GM18909 (cell line): ENCODE measurements at regions not wholly inside any gene's neighbourhood (a gene's known extent, or its start where the extent isn't known, plus 50 kb on each side); places are given as distances from the start of the nearest gene placed in this dataset.
"Not testable (repeated sequence)": the region's sequence is repeated elsewhere in the genome, so short reads cannot be mapped to it uniquely, and the experiment has no call there.

Experiments used
- ATAC-seq: cut with Tn5 transposase; IDR thresholded peaks from one replicate; pipeline ENCODE4 v1.9.1; 2021; ENCODE audit warnings: mild to moderate bottlenecking; ENCODE audit not compliant: unreplicated experiment, poor library complexity

DNA sequence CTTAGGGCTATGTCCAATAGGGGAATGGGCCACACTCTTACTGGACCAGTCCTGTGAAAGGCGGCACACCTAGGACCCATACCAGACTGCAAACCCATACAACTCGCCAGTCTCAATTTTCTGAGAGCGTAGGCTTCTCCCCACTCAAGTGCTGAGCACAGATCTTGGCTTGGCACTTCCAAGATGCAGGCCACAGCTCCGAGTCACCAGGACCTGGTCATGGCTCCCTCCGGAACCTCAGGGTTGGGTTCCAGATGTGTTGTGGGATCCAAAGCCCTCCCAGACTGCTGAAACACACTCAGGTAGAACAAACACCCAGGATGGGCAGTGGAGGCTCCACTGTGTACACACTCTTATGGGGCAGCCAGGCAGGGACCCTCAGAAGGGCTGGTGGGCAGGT lies 103.3 kb downstream of the TMEM144 start:
- ATAC-seq = no peak

DNA sequence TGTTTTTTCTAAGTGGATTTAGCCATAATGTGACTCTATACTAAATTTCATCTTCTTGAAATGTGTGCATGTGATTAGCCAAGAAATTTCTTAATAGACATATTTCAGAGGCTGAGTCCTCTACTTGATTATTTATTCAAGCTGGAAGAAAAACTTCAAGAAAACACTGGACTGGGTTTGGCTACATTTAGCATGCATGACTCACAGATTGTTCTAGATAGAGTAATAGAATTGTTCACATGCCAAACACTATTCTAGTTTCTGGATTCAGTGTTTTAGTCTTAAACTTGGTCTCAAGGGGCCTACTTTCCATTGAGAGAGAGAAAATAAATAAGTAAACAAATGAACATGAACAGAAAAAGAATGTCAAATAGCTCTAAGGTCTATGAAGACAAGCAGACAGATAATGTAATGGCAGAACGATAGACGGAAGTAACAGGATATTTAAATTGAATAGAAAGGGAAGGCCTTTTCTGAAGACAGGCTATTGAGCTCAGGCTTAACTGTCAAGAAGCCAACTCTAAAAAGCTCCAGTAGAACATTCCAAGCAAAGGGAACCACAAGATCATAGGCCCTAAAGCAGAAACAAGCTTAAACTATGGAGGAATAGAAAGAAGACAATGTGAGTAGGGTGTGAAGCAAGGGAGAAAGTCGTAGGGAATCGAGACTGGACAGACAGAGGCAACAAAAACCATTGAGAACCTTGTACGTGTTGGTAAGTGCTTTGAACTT lies 104.6 kb downstream of the TMEM144 start:
- ATAC-seq = no peak

DNA sequence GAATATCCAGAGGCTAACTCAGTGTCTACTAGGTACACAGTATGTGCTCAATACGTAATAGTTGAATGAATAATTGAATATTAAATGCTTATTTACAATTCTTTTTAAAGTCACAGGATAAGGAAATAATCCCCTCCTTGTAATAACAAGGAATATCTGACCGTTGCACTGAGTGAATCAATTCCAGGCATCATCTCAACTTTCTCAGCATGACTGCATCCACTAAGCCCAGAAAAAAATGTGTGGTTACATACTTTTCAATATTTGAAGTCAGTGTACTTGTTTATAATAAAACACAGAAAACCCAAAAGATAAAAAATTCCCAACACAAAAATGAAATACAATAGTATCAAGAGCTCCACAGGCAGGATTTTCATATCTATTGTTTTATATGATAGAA lies 105.4 kb downstream of the TMEM144 start:
- no peak for ATAC-seq

DNA sequence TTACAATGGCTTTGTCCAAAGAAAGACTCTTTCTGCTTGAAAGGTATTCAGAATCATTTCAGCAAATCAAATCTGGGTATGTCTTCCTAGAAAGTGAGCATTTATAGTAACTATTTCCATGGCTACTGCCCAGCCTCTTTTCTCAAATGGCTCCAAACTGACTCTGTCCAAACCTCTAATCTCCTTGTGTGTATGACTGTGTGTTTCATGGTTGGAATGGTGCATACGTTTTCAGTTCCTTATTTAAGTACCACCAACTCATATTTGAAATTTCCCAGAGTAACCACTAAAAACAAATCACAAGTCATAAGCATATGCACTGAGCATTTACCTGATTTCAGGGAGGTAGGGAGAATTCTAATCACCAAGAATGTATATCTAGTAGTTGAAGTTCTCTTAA lies 106.0 kb downstream of the TMEM144 start:
- peak; percentile 66 for ATAC-seq

DNA sequence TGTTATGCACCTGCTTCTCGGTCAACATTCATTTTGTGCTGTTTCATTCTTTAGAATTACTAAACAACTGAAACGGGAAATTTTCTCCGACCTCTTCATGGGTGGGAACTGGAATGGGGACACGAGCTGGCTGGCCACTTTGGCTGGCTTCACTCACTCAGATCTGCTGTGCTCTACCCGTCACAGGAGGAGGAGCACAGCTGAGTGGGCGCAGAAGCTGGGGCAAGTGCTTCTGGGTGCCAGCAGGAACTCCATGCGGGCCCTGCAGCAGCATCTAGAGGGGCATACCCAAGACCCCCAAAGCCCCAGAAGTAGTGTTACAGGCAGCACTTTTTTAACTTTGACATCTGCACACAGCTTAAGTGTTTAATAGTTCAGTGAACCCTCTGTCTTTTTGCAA lies 109.6 kb downstream of the TMEM144 start:
- no peak for ATAC-seq

DNA sequence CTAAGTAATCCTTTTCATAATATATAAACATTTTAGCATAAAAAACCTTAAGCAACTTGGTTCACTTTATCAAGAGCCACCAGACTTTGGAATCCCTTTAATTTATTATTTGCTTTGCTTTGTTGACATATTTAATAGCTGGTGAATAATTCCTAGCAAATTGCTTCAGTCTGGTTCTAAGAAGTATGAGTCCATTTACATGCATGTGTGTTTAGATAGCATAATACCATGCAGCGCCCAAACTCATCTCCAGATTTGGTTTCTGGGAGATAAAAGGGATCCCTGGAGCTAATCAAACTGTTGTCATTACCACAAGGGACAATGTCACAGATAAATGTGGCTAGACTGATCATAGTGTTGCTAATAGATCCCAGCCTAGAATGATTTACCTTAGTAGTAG lies 111.8 kb downstream of the TMEM144 start:
- ATAC-seq = no peak

DNA sequence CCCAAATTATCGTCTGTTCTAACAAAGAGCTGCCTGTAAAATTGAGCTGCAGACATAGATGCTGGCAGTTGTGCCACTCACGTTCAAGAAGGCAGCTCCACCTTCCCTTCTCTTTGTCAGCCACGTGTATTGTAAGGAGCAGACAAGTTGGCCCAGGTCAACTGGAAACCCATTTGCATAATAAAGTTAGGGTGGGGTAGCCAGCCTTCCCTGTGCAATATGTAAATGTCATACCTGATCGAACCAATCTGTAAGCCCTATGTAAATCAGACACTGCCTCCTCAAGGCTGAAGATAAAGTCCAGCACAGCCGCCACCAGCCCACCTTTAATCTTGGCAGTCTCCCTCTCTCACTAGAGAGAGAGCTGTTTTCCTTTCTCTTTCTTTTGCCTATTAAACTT lies 117.2 kb downstream of the TMEM144 start:
- no peak for ATAC-seq

DNA sequence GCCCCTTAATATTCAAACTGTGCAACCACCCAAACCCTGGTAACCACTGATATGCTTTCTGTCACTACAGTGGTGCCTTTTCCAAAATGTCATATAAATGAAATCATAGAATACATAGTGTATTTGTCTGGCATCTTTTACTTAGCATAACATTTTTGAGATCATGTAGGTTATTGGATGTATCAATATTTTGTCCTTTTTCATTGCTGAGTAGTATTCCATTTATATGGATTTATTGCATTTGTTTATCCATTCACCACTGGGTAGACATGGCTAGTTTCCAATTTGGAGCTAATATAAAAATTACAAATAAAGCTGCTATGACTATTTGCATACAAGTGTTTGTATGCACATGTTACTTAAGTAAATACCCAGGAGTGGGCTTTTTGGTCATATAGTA lies 121.6 kb downstream of the TMEM144 start:
- no peak for ATAC-seq

DNA sequence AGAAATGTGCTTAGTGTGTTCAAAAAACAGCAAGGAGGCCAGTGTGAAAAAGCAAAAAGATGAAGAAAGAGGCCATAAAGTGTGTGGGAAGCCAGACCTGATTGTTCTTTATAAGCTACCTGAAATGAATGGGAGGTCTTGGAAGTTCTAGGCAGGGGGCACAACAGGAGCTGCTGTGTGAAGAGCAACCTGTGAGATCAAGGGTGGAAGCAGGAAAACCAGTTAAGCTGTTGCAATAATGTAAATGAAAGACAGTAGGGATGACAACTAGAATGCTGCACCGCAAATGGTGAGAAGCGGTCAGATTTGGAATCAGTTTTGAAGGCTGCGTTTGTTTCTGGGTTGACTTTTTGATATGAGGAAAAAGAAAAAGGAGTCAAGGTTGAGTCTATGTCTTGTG lies 123.5 kb downstream of the TMEM144 start:
- ATAC-seq = no peak

DNA sequence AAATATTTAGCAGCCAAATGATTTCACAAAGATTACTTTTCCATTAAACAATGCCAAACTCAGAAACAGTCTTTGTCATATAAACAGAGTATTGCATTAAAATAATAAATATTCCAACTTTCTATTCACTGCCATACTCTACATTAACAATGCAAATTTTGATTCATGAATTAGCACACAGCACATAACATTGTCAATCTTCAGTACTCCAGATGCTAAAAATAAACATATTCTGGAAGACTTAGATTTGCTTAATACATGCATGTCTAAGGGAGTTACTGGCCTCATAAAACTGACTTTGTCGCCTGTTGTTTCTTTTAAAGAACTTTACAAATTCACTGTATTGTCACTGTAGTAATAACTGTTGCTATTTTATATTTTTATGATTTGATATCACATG lies 131.6 kb downstream of the TMEM144 start:
- ATAC-seq = no peak

DNA sequence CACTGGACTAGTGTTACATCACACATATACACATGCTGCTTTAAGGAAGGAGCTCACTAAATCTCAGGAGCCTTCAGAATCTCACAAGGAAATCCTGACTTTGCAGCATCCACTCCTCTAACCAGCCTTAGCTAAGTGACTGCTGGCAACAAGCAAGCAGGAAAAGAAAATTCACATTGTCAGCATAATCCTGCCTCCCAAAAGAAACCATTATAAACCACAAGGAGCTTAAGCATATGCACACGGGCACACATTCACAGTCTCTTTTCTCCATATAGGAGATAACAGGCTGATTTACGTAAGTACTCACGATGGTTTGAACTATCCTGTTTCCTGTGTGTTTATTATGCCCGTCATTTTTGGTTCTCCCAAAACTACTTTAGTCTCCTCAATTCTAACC lies 136.3 kb downstream of the TMEM144 start:
- no peak for ATAC-seq

DNA sequence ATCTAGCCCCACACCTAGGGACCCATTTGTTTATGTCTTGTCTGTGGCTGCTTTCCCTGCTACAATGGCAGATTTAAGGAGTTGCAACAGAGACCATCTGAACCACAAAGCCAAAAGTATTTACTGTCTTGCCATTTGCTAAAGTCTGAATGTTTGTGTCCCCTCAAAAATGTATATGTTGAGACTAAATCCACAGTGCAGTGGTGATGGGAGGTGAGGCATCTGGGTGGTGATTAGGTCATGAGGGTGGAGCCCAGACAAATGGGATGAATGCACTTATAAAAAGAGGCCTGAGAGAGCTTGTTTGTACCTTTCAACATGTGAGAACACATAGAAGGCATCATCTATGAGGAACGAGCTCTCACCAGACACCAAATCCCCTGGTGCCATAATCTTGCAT lies 137.3 kb downstream of the TMEM144 start:
- no peak for ATAC-seq

DNA sequence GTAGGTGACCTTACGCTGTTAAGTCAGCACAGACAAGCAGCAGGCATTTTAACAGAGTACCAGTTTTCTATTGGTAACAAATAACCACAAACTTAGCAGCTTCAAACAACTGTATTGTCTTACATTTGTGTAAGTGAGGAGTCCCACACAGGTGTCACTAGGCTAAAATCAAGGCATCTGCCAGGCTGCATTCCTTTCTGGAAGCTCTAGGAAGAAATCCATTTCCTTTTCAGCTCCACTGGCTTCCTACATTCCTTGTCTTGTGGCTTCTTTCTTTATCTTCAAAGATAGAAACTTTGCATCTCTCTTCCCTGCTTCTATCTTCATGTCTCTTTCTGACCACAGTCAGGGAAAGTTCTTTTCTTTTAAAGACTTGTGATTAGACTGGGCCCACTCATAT lies 139.9 kb downstream of the TMEM144 start:
- ATAC-seq = no peak

DNA sequence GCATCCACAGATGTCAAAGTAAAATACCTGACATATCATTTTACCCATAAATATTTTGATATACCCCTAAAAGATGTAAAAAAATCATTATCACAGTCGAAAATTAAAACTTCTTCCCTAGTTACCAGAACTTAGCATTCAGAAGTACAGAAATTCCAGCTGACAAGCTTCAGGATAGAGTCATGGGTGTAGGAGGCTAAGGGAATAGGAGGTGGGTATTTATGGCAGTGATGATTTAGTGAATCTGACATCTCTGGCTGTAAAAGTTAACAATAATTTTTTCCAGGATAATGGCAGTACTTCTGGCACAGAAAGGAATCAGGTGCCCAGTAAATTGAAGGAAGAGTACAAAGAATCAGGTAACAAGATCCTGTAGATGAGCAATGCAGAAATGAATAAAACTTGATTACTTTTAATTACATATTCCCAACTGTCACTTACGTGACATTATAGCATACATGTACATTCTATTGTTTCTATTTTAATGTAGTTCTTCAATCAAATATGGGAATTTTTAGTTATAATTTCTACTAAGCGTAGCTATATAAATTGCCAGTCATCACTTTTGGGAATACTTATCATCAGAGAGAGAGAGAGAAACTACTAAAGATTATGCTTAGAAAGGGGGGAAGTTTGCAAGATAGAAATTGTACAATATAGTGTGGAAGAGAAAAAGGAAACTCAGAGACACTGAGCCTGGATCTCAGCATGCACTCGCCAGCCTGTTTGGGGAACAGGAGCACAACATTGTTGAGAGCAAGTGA lies 143.4 kb downstream of the TMEM144 start:
- no peak for ATAC-seq

DNA sequence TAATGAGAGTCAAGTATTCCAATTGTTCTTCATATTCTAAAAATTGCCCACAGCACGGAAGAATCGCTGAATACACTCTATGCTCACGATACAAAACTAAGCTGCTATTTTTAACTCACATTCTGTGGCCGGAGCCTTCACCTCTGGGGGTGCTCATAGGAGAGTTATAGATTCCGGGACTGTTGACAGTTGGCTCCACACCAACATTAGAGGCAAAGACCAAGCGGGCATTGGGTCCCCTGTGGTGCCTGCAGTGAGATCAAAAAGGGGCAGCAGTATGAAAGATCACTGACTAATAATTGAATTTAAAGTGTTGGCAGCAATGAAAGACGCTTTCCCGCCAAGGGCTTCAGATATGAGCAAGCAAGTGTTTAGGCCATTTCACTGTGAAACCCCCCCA lies 146.0 kb downstream of the TMEM144 start:
- ATAC-seq = no peak

DNA sequence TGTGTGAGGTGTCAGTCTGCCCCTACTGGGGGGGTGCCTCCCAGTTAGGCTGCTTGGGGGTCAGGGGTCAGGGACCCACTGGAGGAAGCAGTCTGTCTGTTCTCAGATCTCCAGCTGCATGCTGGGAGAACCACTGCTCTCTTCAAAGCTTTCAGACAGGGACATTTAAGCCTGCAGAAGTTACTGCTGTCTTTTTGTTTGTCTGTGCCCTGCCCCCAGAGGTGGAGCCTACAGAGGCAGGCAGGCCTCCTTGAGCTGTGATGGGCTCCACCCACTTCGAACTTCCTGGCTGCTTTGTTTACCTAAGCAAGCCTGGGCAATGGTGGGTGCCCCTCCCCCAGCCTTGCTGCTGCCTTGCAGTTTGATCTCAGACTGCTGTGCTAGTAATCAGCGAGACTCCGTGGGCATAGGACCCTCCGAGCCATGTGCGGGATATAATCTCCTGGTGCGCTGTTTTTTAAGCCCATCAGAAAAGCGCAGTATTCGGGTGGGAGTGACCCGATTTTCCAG lies 153.7 kb upstream of the RXFP1 start:
- not testable (repeated sequence) for ATAC-seq

DNA sequence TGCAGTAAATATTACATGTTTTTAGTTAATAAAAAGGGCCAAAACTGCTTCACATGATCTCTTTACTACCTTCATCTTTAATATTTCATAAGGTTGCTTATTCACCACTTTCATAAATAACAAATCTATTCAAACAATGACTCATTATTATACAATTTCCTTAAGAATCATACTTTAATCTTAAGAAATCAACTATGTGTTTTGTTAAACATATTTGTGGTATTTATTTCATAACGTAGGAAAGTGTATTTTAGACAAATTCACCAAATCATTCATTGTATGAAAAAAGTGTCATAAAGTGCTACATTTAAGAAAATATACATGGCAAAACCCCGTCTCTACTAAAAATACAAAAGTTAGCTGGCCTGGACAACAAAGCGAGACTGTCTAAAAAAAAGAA lies 150.5 kb upstream of the RXFP1 start:
- no peak for ATAC-seq

DNA sequence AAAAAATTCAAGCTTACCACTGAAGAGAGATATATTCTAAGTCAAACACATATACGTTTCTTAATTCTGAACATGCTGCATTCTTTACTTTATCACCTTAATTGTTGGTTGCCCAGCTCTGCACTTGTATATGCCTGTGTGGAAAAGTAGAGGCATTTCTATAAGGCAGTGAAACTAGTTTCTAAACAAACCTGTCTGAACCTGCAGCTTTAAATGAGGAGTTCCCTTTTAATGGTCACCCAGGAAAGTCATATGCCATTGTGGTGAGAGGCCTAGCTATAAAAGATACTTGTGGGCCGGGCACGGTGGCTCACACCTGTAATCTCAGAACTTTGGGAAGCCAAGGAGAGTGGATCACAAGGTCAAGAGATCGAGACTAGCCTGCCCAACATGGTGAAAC lies 147.4 kb upstream of the RXFP1 start:
- no peak for ATAC-seq

DNA sequence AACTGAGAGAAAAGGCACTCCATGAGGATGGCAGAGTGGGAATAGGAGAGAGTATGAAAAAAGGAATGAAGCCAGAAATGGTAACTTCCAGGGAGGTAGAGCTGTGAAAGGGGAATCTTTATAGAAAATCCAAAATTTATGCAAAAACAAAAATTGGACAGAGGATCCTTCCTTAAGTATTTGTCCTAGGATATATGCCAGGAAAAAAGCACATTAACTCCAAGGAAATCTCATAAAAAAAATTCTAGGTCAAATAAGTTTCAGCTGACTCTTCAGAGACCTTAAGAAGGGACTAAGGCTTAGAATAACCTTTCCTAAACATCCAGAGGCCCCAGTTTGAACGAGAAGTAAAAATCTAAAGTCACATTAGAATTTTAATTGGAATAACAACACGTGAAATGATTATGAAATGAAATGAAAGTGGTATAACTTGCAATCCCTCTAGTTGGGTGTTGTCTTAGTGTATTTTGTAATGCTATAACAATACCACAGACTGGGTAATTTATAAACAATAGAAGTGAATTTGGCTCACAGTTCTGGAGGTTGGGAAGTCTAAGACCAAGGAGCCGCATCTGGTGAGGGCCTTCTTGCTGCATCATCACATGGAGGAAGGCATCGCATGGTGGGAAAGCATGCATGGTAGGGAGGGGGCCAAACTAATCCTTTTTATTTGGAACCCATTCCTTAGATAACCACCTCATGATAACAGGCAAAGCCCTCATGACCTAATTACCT lies 145.4 kb upstream of the RXFP1 start:
- ATAC-seq = no peak

DNA sequence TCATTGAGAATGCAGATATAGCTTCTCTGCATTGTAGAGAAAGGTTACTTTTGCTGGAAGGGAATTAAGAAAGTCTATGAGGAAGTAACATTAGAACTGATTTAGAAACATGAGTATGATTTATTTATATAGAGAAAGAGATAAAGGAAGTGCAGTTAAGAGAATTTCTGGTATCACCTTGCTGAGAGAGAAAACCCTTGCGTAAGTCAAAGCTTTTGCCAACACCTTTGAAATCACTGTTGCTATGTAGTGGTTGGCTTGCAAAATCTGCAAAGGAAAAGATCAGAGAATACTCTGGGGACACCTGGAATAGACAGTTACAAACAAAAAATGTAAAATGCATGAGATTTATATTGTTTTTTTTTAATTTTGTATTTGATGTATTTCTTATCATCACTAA lies 137.3 kb upstream of the RXFP1 start:
- ATAC-seq = no peak

DNA sequence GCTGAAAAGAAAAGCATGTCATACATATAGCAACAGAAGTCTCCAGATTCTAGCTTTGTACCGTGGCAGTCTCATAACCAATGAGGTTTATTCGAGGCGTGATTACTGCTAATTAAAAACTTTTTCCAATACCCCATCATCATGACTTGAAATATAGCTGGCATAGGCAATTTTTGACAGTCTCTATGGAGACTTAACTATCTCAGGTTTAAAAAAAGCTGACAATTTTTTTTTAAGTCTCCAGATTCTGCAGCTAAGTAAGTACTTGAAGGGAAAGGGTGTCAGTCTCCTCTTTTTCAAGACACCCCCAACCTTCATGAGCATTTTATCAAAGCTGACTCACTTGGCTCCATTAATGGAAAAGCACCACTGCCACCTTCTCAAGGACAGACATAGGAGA lies 126.3 kb upstream of the RXFP1 start:
- ATAC-seq = no peak
